H1 (cell line): ENCODE measurements at regions not wholly inside any gene's neighbourhood (a gene's known extent, or its start where the extent isn't known, plus 50 kb on each side); places are given as distances from the start of the nearest gene placed in this dataset.

Source experiments
- CTCF ChIA-PET: fragments of 300-600 bp; sonication (Branson Sonifier 250); formaldehyde crosslinking; loops from one replicate; lab custom pipeline; 2021; ENCODE audit not compliant: partially characterized antibody; lab: Charles Lee
- POLR2A ChIA-PET: fragments of 300-600 bp; sonication (Branson Sonifier 250); formaldehyde crosslinking; loops from one replicate; lab custom pipeline; 2021; ENCODE audit warnings: inconsistent platforms; ENCODE audit not compliant: partially characterized antibody; lab: Charles Lee
- DNase-seq, 2 experiments: peaks; one replicate each; pipeline versions ENCODE4 v3.0.0 to v3.0.0-alpha.2; 2010 to 2022; ENCODE audit warnings: low spot score in 2 of 2, low read depth in 1 of 2, mixed read lengths in 1 of 2
- FAIRE-seq: peaks from 2 replicates; lab custom pipeline; 2011; peaks lifted over from hg19 to GRCh38; lab: Jason Lieb, UNC
- H2AFZ ChIP-seq: 2 replicates; pipeline ENCODE4 v1.8.1; 2012; ENCODE audit warnings: low read length, inconsistent platforms
- H2AK5ac ChIP-seq: 2 replicates; pipeline ENCODE4 v1.6.1; 2013; ENCODE audit warnings: low read depth, low read length
- H2BK120ac ChIP-seq: replicated peaks from 2 replicates; pipeline ENCODE3; 2013; ENCODE audit warnings: low read depth, low read length, inconsistent platforms
- H2BK12ac ChIP-seq: 2 replicates; pipeline ENCODE4 v1.6.1; 2013; ENCODE audit warnings: low read depth, low read length
- H2BK15ac ChIP-seq: 2 replicates; pipeline ENCODE4 v1.6.1; 2013; ENCODE audit warnings: low read length
- H2BK20ac ChIP-seq: 2 replicates; pipeline ENCODE4 v1.6.1; 2013; ENCODE audit warnings: low read length
- H2BK5ac ChIP-seq: 2 replicates; pipeline ENCODE4 v1.6.1; 2013; ENCODE audit warnings: low read depth, low read length
- H3K14ac ChIP-seq: 2 replicates; pipeline ENCODE4 v1.6.1; 2013; ENCODE audit warnings: inconsistent platforms; ENCODE audit not compliant: insufficient read length
- H3K18ac ChIP-seq: 2 replicates; pipeline ENCODE4 v1.6.1; 2013; ENCODE audit warnings: low read length; ENCODE audit errors: extremely low read depth
- H3K23ac ChIP-seq: 2 replicates; pipeline ENCODE4 v1.6.1; 2013; ENCODE audit warnings: inconsistent platforms; ENCODE audit not compliant: insufficient read length
- H3K23me2 ChIP-seq: 2 replicates; pipeline ENCODE4 v1.6.1; 2013; ENCODE audit warnings: low read depth, low read length
- H3K27ac ChIP-seq: 2 replicates; pipeline ENCODE4 v1.6.1; 2011; ENCODE audit warnings: low read depth, low read length, inconsistent platforms
- H3K27me3 ChIP-seq, 4 experiments: replicated peaks in 1 of 4; 1 replicate in 1 of 4; 2 replicates in 3 of 4; pipeline versions ENCODE4 v1.6.1 to v1.8.1; 2011 to 2013; ENCODE audit warnings: low read length in 3 of 4, mild to moderate bottlenecking in 3 of 4, inconsistent platforms in 2 of 4, mixed read lengths in 2 of 4, moderate library complexity in 1 of 4; ENCODE audit not compliant: control insufficient read depth in 3 of 4, insufficient read depth in 3 of 4; ENCODE audit errors: extremely low read depth in 1 of 4
- H3K36me3 ChIP-seq, 4 experiments: 2 replicates each; pipeline versions ENCODE4 v1.6.1 to v1.8.1; 2011 to 2013; ENCODE audit warnings: mild to moderate bottlenecking in 4 of 4, low read length in 3 of 4, moderate library complexity in 2 of 4, control low read depth in 1 of 4, inconsistent platforms in 1 of 4; ENCODE audit not compliant: insufficient read depth in 4 of 4, control insufficient read depth in 2 of 4
- H3K4ac ChIP-seq: replicated peaks from 2 replicates; pipeline ENCODE3; 2013; ENCODE audit warnings: low read length, low read depth, mixed read lengths, inconsistent platforms; ENCODE audit not compliant: insufficient read length
- H3K4me1 ChIP-seq, 4 experiments: replicated peaks in 1 of 4; 1 replicate in 1 of 4; 2 replicates in 3 of 4; pipeline versions ENCODE4 v1.6.1 to v1.8.1; 2011 to 2013; ENCODE audit warnings: low read length in 3 of 4, inconsistent platforms in 2 of 4, mixed read lengths in 1 of 4; ENCODE audit not compliant: insufficient read depth in 4 of 4, control insufficient read depth in 3 of 4
- H3K4me2 ChIP-seq, 2 experiments: 2 replicates each; pipeline versions ENCODE4 v1.6.1 to v1.8.1; 2011 to 2013; ENCODE audit warnings: low read depth in 2 of 2, low read length in 2 of 2, control low read depth in 1 of 2, inconsistent platforms in 1 of 2, mild to moderate bottlenecking in 1 of 2; ENCODE audit not compliant: insufficient read depth in 1 of 2
- H3K4me3 ChIP-seq, 4 experiments: fragments of 200-600, 300-600 bp in 1 of 4; sonication (generic), shearing (Covaris generic), sonication (Bioruptor Twin) in 1 of 4; 2 replicates each; pipeline versions ENCODE4 v1.5.1 to v1.8.1; 2011 to 2016; ENCODE audit warnings: low read length in 4 of 4, low read depth in 3 of 4, control low read depth in 2 of 4, inconsistent platforms in 2 of 4, mild to moderate bottlenecking in 2 of 4, mixed read lengths in 1 of 4, moderate library complexity in 1 of 4; ENCODE audit not compliant: insufficient read depth in 2 of 4; ENCODE audit errors: extremely low read depth in 1 of 4
- H3K56ac ChIP-seq: replicated peaks from 2 replicates; pipeline ENCODE3; 2013; ENCODE audit warnings: low read depth, mild to moderate bottlenecking, mixed read lengths, low read length, inconsistent platforms; ENCODE audit not compliant: insufficient read length
- H3K79me1 ChIP-seq: 2 replicates; pipeline ENCODE4 v1.6.1; 2013; ENCODE audit warnings: low read depth, low read length, control low read depth
- H3K79me2 ChIP-seq, 2 experiments: 2 replicates each; pipeline versions ENCODE4 v1.6.1 to v1.8.1; 2012 to 2013; ENCODE audit warnings: low read length in 2 of 2, mild to moderate bottlenecking in 2 of 2, inconsistent platforms in 1 of 2; ENCODE audit not compliant: insufficient read depth in 2 of 2, control insufficient read depth in 1 of 2
- H3K9ac ChIP-seq, 4 experiments: replicated peaks in 1 of 4; 1 replicate in 1 of 4; 2 replicates in 3 of 4; pipeline versions ENCODE4 v1.6.1 to v1.8.1; 2011 to 2013; ENCODE audit warnings: low read depth in 3 of 4, low read length in 3 of 4, control low read depth in 2 of 4, mild to moderate bottlenecking in 2 of 4, moderate library complexity in 2 of 4, inconsistent platforms in 1 of 4; ENCODE audit errors: extremely low read depth in 1 of 4
- H3K9me3 ChIP-seq, 2 experiments: 2 replicates each; pipeline versions ENCODE4 v1.6.1 to v1.8.1; 2012 to 2013; ENCODE audit warnings: mild to moderate bottlenecking in 2 of 2, moderate library complexity in 2 of 2, control low read depth in 1 of 2, inconsistent platforms in 1 of 2, low read depth in 1 of 2, low read length in 1 of 2, mixed read lengths in 1 of 2; ENCODE audit not compliant: insufficient read depth in 2 of 2
- H4K20me1 ChIP-seq, 2 experiments: replicated peaks in 1 of 2; 2 replicates each; pipeline versions ENCODE3 to v1.8.1; 2011 to 2013; ENCODE audit warnings: inconsistent platforms in 2 of 2, low read length in 2 of 2, mild to moderate bottlenecking in 1 of 2; ENCODE audit not compliant: insufficient read depth in 2 of 2, control insufficient read depth in 1 of 2
- H4K5ac ChIP-seq: 2 replicates; pipeline ENCODE4 v1.6.1; 2013; ENCODE audit warnings: low read length, low read depth, mixed read lengths, inconsistent platforms; ENCODE audit not compliant: insufficient read length
- H4K8ac ChIP-seq: 2 replicates; pipeline ENCODE4 v1.8.0; 2013; ENCODE audit warnings: mild to moderate bottlenecking, moderate library complexity, low read length, inconsistent platforms; ENCODE audit not compliant: insufficient read depth; ENCODE audit errors: extremely low read depth
- H4K91ac ChIP-seq: replicated peaks from 2 replicates; pipeline ENCODE3; 2013; ENCODE audit warnings: low read length, mixed read lengths, inconsistent platforms; ENCODE audit not compliant: insufficient read length
- FOSL1 ChIP-seq: IDR thresholded peaks from 2 replicates; pipeline ENCODE4 v1.6.1; 2011; ENCODE audit warnings: mild to moderate bottlenecking, low read depth, low read length, moderate library complexity; ENCODE audit not compliant: insufficient read depth
- KDM4A ChIP-seq: IDR thresholded peaks from one replicate; pipeline ENCODE4 v1.7.1; 2012; ENCODE audit warnings: low read depth, mild to moderate bottlenecking, moderate library complexity, low read length, inconsistent platforms; ENCODE audit not compliant: severe bottlenecking
- MAFK ChIP-seq: IDR thresholded peaks from 2 replicates; pipeline ENCODE4 v1.6.1; 2012; ENCODE audit warnings: low read depth, mild to moderate bottlenecking, improper control_type of control experiment, low read length
- POU5F1 ChIP-seq: IDR thresholded peaks from 2 replicates; pipeline ENCODE4 v1.6.1; 2011; ENCODE audit warnings: low read depth, mild to moderate bottlenecking, low read length, moderate library complexity
- TCF12 ChIP-seq: IDR thresholded peaks from 2 replicates; pipeline ENCODE4 v1.6.1; 2011; ENCODE audit warnings: low read depth, mild to moderate bottlenecking, low read length
- WGBS, 2 experiments: shearing (Covaris generic) in 1 of 2; methylation state at CpG; one replicate each; pipeline versions ENCODE4 v1.1.6 to v1.1.7; 2013 to 2015; ENCODE audit warnings: low lambda C conversion rate in 2 of 2, mixed read lengths in 2 of 2, inconsistent platforms in 1 of 2, low coverage in 1 of 2, missing lambda C conversion rate in 1 of 2; ENCODE audit not compliant: insufficient replicate concordance in 2 of 2, insufficient coverage in 1 of 2, insufficient read length in 1 of 2; ENCODE audit errors: extremely low coverage in 1 of 2, missing lambda C conversion rate in 1 of 2; 5-methylcytosine and 5-hydroxymethylcytosine counted together

DNA sequence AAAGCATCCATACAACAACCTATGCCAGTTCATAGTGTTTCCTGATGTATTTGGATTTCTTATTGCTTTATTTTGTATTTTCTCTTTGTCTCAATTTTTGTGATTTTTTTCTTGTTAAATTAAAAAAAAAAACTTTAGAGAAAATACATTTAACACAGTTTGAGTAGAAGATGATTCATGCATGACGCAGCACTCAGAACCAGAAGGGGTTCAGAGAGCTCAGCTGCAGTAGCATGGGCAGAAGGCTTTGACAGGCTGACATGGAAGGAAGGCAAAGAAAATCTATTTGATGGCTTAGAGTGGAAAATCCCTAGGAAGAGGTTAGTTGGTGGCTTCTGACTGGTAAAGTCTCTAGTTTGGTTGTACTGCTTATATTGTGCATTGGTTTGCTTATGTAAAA, 207.2 kb upstream of the STXBP5 start:
- FAIRE-seq (no peak), DNase-seq (no peak)
- no peak overlapping the region for H3K27ac ChIP-seq
- no peak overlapping the region for H3K14ac ChIP-seq
- TF ChIP-seq KDM4A (no peak), POU5F1 (no peak), TCF12 (no peak), MAFK (no peak), FOSL1 (no peak)
- H3K9me3 ChIP-seq = no peaks in the 10 kb centered on the region
- no peak overlapping the region for H4K5ac ChIP-seq
- no peak overlapping the region for H3K18ac ChIP-seq
- H3K79me2 ChIP-seq = no peaks in the 10 kb centered on the region
- H2BK12ac ChIP-seq = no peak overlapping the region
- H4K8ac ChIP-seq = no peak overlapping the region
- no peak overlapping the region for H4K91ac ChIP-seq
- no peaks in the 10 kb centered on the region for H3K27me3 ChIP-seq
- no peak overlapping the region for H2BK5ac ChIP-seq
- H3K36me3 ChIP-seq = no peaks in the 10 kb centered on the region
- no peak overlapping the region for H3K23ac ChIP-seq
- WGBS, 2 experiments = 85% methylated on average over 1 of the region's 1 CpG; no CpG with 5 or more reads in 1 of the 2 experiments
- no peak overlapping the region for H2BK20ac ChIP-seq
- ChIA-PET POLR2A (no interaction called here), CTCF (interaction anchor here (0.7 kb wide), 1 partner anchor 96 kb away, joined by 3 read pairs; no protein-coding TSS in a partner anchor)
- peaks cover 0 to 3% (median 0%) of the 10 kb centered on the region in 4 experiments; a peak in 1 of 7 replicates for H3K4me1 ChIP-seq
- H2BK120ac ChIP-seq = no peak overlapping the region
- H3K79me1 ChIP-seq = no peaks in the 10 kb centered on the region
- no peak overlapping the region for H3K9ac ChIP-seq
- no peak overlapping the region for H3K56ac ChIP-seq
- no peak overlapping the region for H3K4me3 ChIP-seq
- no peak overlapping the region for H2BK15ac ChIP-seq
- H2AFZ ChIP-seq = no peak overlapping the region
- no peak overlapping the region for H2AK5ac ChIP-seq
- H3K4ac ChIP-seq = no peak overlapping the region
- H4K20me1 ChIP-seq = no peaks in the 10 kb centered on the region
- no peak overlapping the region for H3K4me2 ChIP-seq
- no peaks in the 10 kb centered on the region for H3K23me2 ChIP-seq
